ENCODE measurements at regions not wholly inside any gene's neighbourhood (a gene's known extent, or its start where the extent isn't known, plus 50 kb on each side); places are given as distances from the start of the nearest gene placed in this dataset.

- Histone ChIP-seq H3K79me2 (ENCODE audit: control insufficient read depth, insufficient read depth, low read length) (no peaks in the 10 kb centered on the region), H3K4me3 (replicated peaks in 1 of 3; ENCODE audit: insufficient read depth in 1 of 3, low read depth in 1 of 3, low read length in 3 of 3) (no peak overlapping the region), H3K36me3 (ENCODE audit: control insufficient read depth in 2 of 2, extremely low read depth in 1 of 2, insufficient read depth in 2 of 2, low read length in 2 of 2) (no peaks in the 10 kb centered on the region), H3K9me3 (replicated peaks; ENCODE audit: control insufficient read depth, insufficient read depth, low read length) (no peaks in the 10 kb centered on the region), H3K27me3 (ENCODE audit: control insufficient read depth in 2 of 2, insufficient read depth in 2 of 2, low read length in 2 of 2) (no peaks in the 10 kb centered on the region), H3K4me2 (ENCODE audit: insufficient read depth, low read length) (no peak overlapping the region), H3K9ac (replicated peaks; ENCODE audit: extremely low read depth, insufficient read depth, low read length) (no peak overlapping the region), H3K4me1 (ENCODE audit: control insufficient read depth, extremely low read depth, insufficient read depth, low read length) (no peaks in the 10 kb centered on the region), H4K20me1 (replicated peaks; ENCODE audit: control insufficient read depth, extremely low read depth, insufficient read depth, low read length) (no peaks in the 10 kb centered on the region), H3K27ac (ENCODE audit: insufficient read depth, low read depth, low read length) (no peak overlapping the region), H2AFZ (ENCODE audit: low read depth, low read length) (no peak overlapping the region), H3K9me1 (replicated peaks; ENCODE audit: control insufficient read depth, extremely low read depth, insufficient read depth, low read length) (no peaks in the 10 kb centered on the region)
- TF ChIP-seq FOS (IDR thresholded peaks at IDR 0.05; ENCODE audit: borderline replicate concordance, insufficient read depth, low read length) (no peak), MAX (IDR thresholded peaks at IDR 0.05; ENCODE audit: insufficient read depth, insufficient read length) (no peak)
- no TSS peak for BruUV-seq (replicated peaks)
- dilution Hi-C loops (cut with MboI; ENCODE audit: extremely low pct_ligation_motif_present, low sequenced_read_pairs), result no loop called here
- POLR2A ChIA-PET, result no interaction called here
- DNase-seq (ENCODE audit: low read depth, low spot score) (no peak), FAIRE-seq (no peak)
- intact Hi-C loops (cut with micrococcal nuclease), result no loop called here
- CTCF ChIA-PET, result no interaction called here
These were observed 442.5 kb downstream of the EFNA5 start for GRCh38 chr5:107228226-107228625.

- H4K20me1 ChIP-seq (replicated peaks; ENCODE audit: control insufficient read depth, extremely low read depth, insufficient read depth, low read length), result no peaks in the 10 kb centered on the region
- intact Hi-C loops (cut with micrococcal nuclease) (no loop called here), dilution Hi-C loops (cut with MboI; ENCODE audit: extremely low pct_ligation_motif_present, low sequenced_read_pairs) (no loop called here)
- H3K4me3 ChIP-seq (replicated peaks in 1 of 3; ENCODE audit: insufficient read depth in 1 of 3, low read depth in 1 of 3, low read length in 3 of 3), result no peak overlapping the region
- H3K36me3 ChIP-seq (ENCODE audit: control insufficient read depth in 2 of 2, extremely low read depth in 1 of 2, insufficient read depth in 2 of 2, low read length in 2 of 2), result no peaks in the 10 kb centered on the region
- no TSS peak for BruUV-seq (replicated peaks)
- H3K4me1 ChIP-seq (ENCODE audit: control insufficient read depth, extremely low read depth, insufficient read depth, low read length), result peaks cover 2% of the 10 kb centered on the region
- H3K27ac ChIP-seq (ENCODE audit: insufficient read depth, low read depth, low read length), result no peak overlapping the region
- H3K4me2 ChIP-seq (ENCODE audit: insufficient read depth, low read length), result no peak overlapping the region
- no peaks in the 10 kb centered on the region for H3K9me1 ChIP-seq (replicated peaks; ENCODE audit: control insufficient read depth, extremely low read depth, insufficient read depth, low read length)
- CTCF ChIA-PET, result interaction anchor here (0.9 kb wide), 1 partner anchor 11 kb away, joined by 3 read pairs; no protein-coding TSS in a partner anchor
- no peak for DNase-seq (ENCODE audit: low read depth, low spot score)
- no peak overlapping the region for H3K9ac ChIP-seq (replicated peaks; ENCODE audit: extremely low read depth, insufficient read depth, low read length)
- TF ChIP-seq MYC (IDR thresholded peaks at IDR 0.05; ENCODE audit: low read depth, low read length), result no peak
- no peak overlapping the region for H2AFZ ChIP-seq (ENCODE audit: low read depth, low read length)
- no peaks in the 10 kb centered on the region for H3K27me3 ChIP-seq (ENCODE audit: control insufficient read depth in 2 of 2, insufficient read depth in 2 of 2, low read length in 2 of 2)
- no peaks in the 10 kb centered on the region for H3K79me2 ChIP-seq (ENCODE audit: control insufficient read depth, insufficient read depth, low read length)
- no peaks in the 10 kb centered on the region for H3K9me3 ChIP-seq (replicated peaks; ENCODE audit: control insufficient read depth, insufficient read depth, low read length)
- POLR2A ChIA-PET, result no interaction called here
- no peak for FAIRE-seq
These were observed 446.5 kb downstream of the EFNA5 start for GRCh38 chr5:107224272-107224671.

Data from endothelial cell of umbilical vein (primary cell).